OCI-LY1 (cell line): ENCODE measurements at regions not wholly inside any gene's neighbourhood (a gene's known extent, or its start where the extent isn't known, plus 50 kb on each side); places are given as distances from the start of the nearest gene placed in this dataset.

Experiments used
- H2AFZ ChIP-seq: fragments of 200-600 bp; sonication (generic), shearing (Covaris generic); 2 replicates; pipeline ENCODE4 v1.6.0; 2014; ENCODE audit warnings: antibody characterized with exemption, mild to moderate bottlenecking, low read length
- H3F3A ChIP-seq: fragments of 200-600 bp; sonication (generic), shearing (Covaris generic); 2 replicates; pipeline ENCODE4 v1.6.0; 2014; ENCODE audit warnings: mild to moderate bottlenecking, antibody characterized with exemption, low read length, moderate library complexity; ENCODE audit not compliant: insufficient read depth
- H3K27ac ChIP-seq: fragments of 200-600 bp; sonication (generic); 2 replicates; pipeline ENCODE4 v1.5.1; 2014; ENCODE audit warnings: low read length, mixed run types, mild to moderate bottlenecking, low read depth; ENCODE audit not compliant: poor library complexity, severe bottlenecking
- H3K27me3 ChIP-seq: fragments of 200-600 bp; sonication (generic); 2 replicates; pipeline ENCODE4 v1.6.0; 2014; ENCODE audit warnings: antibody characterized with exemption, mild to moderate bottlenecking, low read length, moderate library complexity; ENCODE audit not compliant: insufficient read depth
- H3K36me3 ChIP-seq: fragments of 200-600 bp; sonication (generic); 2 replicates; pipeline ENCODE4 v1.6.1; 2014; ENCODE audit warnings: mild to moderate bottlenecking, antibody characterized with exemption, low read length, moderate library complexity, mixed read lengths; ENCODE audit not compliant: insufficient read depth
- H3K4me1 ChIP-seq: fragments of 200-600 bp; sonication (generic); 2 replicates; pipeline ENCODE4 v1.5.1; 2014; ENCODE audit warnings: mild to moderate bottlenecking, low read length, moderate library complexity; ENCODE audit not compliant: insufficient read depth, severe bottlenecking
- H3K4me2 ChIP-seq: fragments of 200-600 bp; sonication (generic), shearing (Covaris generic); 2 replicates; pipeline ENCODE4 v1.6.1; 2014; ENCODE audit warnings: low read length
- H3K4me3 ChIP-seq: fragments of 200-600 bp; sonication (generic); 2 replicates; pipeline ENCODE4 v1.5.1; 2014; ENCODE audit warnings: low read length, low read depth, mild to moderate bottlenecking, mixed read lengths; ENCODE audit not compliant: poor library complexity, severe bottlenecking
- H3K79me2 ChIP-seq: fragments of 200-600 bp; shearing (Covaris generic); 2 replicates; pipeline ENCODE4 v1.6.1; 2016; ENCODE audit warnings: mixed run types, low read length, mixed read lengths; ENCODE audit not compliant: insufficient read depth
- H3K9ac ChIP-seq: fragments of 200-600 bp; sonication (generic), shearing (Covaris generic); 2 replicates; pipeline ENCODE4 v1.6.1; 2014; ENCODE audit warnings: mild to moderate bottlenecking, low read length, mixed read lengths
- H3K9me2 ChIP-seq: fragments of 200-600 bp; sonication (generic), shearing (Covaris generic); 2 replicates; pipeline ENCODE4 v1.6.1; 2014; ENCODE audit warnings: low read depth, mild to moderate bottlenecking, low read length, mixed read lengths
- H3K9me3 ChIP-seq: fragments of 200-600 bp; shearing (Covaris generic); 2 replicates; pipeline ENCODE4 v1.6.1; 2014; ENCODE audit warnings: low read length, mixed read lengths
- H4K20me1 ChIP-seq: fragments of 200-600 bp; sonication (generic), shearing (Covaris generic); 2 replicates; pipeline ENCODE4 v1.6.0; 2016; ENCODE audit warnings: mild to moderate bottlenecking, low read length; ENCODE audit not compliant: insufficient read depth
- EZH2 ChIP-seq: fragments of 200-600 bp; sonication (generic), shearing (Covaris generic); IDR thresholded peaks from 2 replicates; pipeline ENCODE4 v1.8.0; 2017; ENCODE audit warnings: borderline replicate concordance, mixed run types, mild to moderate bottlenecking, antibody characterized with exemption, low read length, moderate library complexity, mixed read lengths
- TF ChIP-seq, protein P1 (sequence below): fragments of 200-600 bp; sonication (generic), shearing (Covaris generic); IDR thresholded peaks from 2 replicates; pipeline ENCODE4 v1.5.1; 2017; ENCODE audit warnings: mild to moderate bottlenecking, antibody characterized with exemption, low read length, moderate library complexity, mixed read lengths

DNA sequence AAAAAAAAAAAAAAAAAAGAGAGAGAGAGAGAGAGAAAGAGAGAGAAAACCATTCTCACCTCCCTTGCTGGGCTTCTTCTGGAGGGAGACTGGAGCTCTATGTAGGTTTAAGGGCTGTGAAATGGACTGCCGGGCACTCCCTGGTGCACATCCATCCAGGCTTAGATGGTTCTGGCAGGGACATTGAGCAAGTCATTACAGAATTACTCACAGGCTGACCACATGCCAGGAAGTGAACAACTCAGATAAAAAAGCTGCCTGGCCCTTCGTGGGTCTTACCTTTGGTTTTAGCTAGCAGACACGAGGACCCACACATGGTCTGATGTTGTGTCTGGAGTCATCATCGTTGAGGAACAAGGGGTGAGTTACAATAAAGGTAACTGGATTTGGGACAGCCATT, 847.4 kb upstream of the EEF2KMT start:
- H3K9me3 ChIP-seq = no peaks in the 10 kb centered on the region
- H3K9ac ChIP-seq = no peak overlapping the region
- no peaks in the 10 kb centered on the region for H3F3A ChIP-seq
- no peaks in the 10 kb centered on the region for H3K4me1 ChIP-seq
- TF ChIP-seq, protein P1, sequence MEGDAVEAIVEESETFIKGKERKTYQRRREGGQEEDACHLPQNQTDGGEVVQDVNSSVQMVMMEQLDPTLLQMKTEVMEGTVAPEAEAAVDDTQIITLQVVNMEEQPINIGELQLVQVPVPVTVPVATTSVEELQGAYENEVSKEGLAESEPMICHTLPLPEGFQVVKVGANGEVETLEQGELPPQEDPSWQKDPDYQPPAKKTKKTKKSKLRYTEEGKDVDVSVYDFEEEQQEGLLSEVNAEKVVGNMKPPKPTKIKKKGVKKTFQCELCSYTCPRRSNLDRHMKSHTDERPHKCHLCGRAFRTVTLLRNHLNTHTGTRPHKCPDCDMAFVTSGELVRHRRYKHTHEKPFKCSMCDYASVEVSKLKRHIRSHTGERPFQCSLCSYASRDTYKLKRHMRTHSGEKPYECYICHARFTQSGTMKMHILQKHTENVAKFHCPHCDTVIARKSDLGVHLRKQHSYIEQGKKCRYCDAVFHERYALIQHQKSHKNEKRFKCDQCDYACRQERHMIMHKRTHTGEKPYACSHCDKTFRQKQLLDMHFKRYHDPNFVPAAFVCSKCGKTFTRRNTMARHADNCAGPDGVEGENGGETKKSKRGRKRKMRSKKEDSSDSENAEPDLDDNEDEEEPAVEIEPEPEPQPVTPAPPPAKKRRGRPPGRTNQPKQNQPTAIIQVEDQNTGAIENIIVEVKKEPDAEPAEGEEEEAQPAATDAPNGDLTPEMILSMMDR = no peak
- TF ChIP-seq EZH2 = no peak
- H3K4me3 ChIP-seq = no peak overlapping the region
- H3K27me3 ChIP-seq = no peaks in the 10 kb centered on the region
- H3K27ac ChIP-seq = no peak overlapping the region
- H3K79me2 ChIP-seq = no peaks in the 10 kb centered on the region
- H2AFZ ChIP-seq = no peak overlapping the region
- no peak overlapping the region for H3K4me2 ChIP-seq
- H4K20me1 ChIP-seq = no peaks in the 10 kb centered on the region
- no peaks in the 10 kb centered on the region for H3K9me2 ChIP-seq
- no peaks in the 10 kb centered on the region for H3K36me3 ChIP-seq

DNA sequence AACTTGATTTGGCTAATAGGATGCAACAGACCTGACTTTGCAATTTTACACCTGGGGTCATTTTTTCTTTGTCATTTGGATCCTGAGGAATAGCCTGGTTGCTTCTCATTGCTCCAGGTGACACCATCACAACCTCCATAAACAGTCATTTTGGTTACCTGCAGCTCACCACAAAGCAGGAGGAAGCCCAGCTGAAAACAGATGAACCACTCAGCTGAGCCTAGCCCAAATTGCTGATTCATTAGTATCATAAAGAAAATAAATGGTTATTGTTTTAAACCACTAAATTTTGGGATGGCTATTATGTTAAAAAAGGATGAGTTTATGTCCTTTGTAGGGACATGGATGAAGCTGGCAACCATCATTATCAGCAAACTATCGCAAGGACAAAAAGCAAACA, 841.0 kb upstream of the EEF2KMT start:
- H3K9ac ChIP-seq = no peak overlapping the region
- no peaks in the 10 kb centered on the region for H3K27me3 ChIP-seq
- H3K9me3 ChIP-seq = no peaks in the 10 kb centered on the region
- H2AFZ ChIP-seq = no peak overlapping the region
- no peaks in the 10 kb centered on the region for H3F3A ChIP-seq
- H3K4me3 ChIP-seq = no peak overlapping the region
- no peaks in the 10 kb centered on the region for H3K79me2 ChIP-seq
- no peaks in the 10 kb centered on the region for H3K4me1 ChIP-seq
- TF ChIP-seq EZH2 = no peak
- TF ChIP-seq, protein P1 = no peak
- H4K20me1 ChIP-seq = no peaks in the 10 kb centered on the region
- no peaks in the 10 kb centered on the region for H3K36me3 ChIP-seq
- no peaks in the 10 kb centered on the region for H3K9me2 ChIP-seq
- H3K4me2 ChIP-seq = no peak overlapping the region
- no peak overlapping the region for H3K27ac ChIP-seq

DNA sequence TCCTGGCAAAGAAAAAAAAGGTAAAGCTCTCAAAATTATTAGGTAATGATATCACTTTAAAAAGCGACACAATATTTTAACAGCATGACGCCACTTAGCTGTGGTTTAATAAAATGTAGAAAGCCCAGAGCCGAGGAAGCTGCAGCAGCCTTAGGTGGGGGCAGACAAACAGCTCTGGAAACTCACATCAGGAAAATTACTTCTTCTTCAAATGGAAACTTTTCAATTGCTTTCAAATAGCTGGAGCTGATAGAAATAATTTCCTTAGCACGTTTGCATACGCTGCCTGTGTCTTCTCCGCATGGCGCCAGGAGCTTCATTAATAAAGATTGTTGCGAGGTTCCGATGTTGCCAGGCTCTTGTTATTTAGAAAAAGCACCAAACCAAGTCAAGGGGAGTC, 835.3 kb upstream of the EEF2KMT start:
- Histone ChIP-seq H3K9me2 (no peaks in the 10 kb centered on the region), H3K9me3 (no peaks in the 10 kb centered on the region), H3K4me2 (no peak overlapping the region), H3K9ac (no peak overlapping the region), H3K36me3 (no peaks in the 10 kb centered on the region), H3K27ac (no peak overlapping the region), H2AFZ (no peak overlapping the region), H3K4me1 (no peaks in the 10 kb centered on the region), H3K27me3 (no peaks in the 10 kb centered on the region), H3K79me2 (no peaks in the 10 kb centered on the region), H3F3A (no peaks in the 10 kb centered on the region), H4K20me1 (no peaks in the 10 kb centered on the region), H3K4me3 (no peak overlapping the region)
- TF ChIP-seq, protein P1 = no peak
- no peak for TF ChIP-seq EZH2
